SH-SY5Y (cell line): ENCODE measurements at regions not wholly inside any gene's neighbourhood (a gene's known extent, or its start where the extent isn't known, plus 50 kb on each side); places are given as distances from the start of the nearest gene placed in this dataset.

Experiments used
- GATA2 ChIP-seq: IDR thresholded peaks from 2 replicates; pipeline ENCODE4 v1.6.1; 2011; ENCODE audit warnings: mild to moderate bottlenecking, low read depth, low read length
- GATA3 ChIP-seq: IDR thresholded peaks from 2 replicates; pipeline ENCODE4 v1.6.1; 2011; ENCODE audit warnings: low read depth, mild to moderate bottlenecking, low read length, moderate library complexity

- TF ChIP-seq GATA2: no peak
- no peak for TF ChIP-seq GATA3
Measured at GRCh38 chr2:122020377-122020776, 264.9 kb downstream of the TSN start.

GRCh38 chr2:122021941-122022340 is 266.5 kb downstream of the TSN start:
- TF ChIP-seq GATA2: no peak
- no peak for TF ChIP-seq GATA3

GRCh38 chr2:122022531-122022930 is 267.1 kb downstream of the TSN start:
- no peak for TF ChIP-seq GATA3
- no peak for TF ChIP-seq GATA2

GRCh38 chr2:122023059-122023864 is 267.8 kb downstream of the TSN start:
- TF ChIP-seq GATA2 (no peak), GATA3 (no peak)

GRCh38 chr2:122027510-122028217 is 272.2 kb downstream of the TSN start:
- no peak for TF ChIP-seq GATA2
- TF ChIP-seq GATA3: no peak

GRCh38 chr2:122028371-122029100 is 273.1 kb downstream of the TSN start:
- TF ChIP-seq GATA3: no peak
- TF ChIP-seq GATA2: no peak

- no peak for TF ChIP-seq GATA3
- no peak for TF ChIP-seq GATA2
Measured at GRCh38 chr2:122029456-122029855, 274.0 kb downstream of the TSN start.

GRCh38 chr2:122029945-122030344 is 274.5 kb downstream of the TSN start:
- TF ChIP-seq GATA3 (no peak), GATA2 (no peak)

- TF ChIP-seq GATA2 (no peak), GATA3 (no peak)
Measured at GRCh38 chr2:122031544-122032263, 276.3 kb downstream of the TSN start.

- no peak for TF ChIP-seq GATA3
- TF ChIP-seq GATA2: no peak
Measured at GRCh38 chr2:122032264-122032645, 276.8 kb downstream of the TSN start.

GRCh38 chr2:122033778-122034177 is 278.3 kb downstream of the TSN start:
- TF ChIP-seq GATA2 (no peak), GATA3 (no peak)

GRCh38 chr2:122034344-122034743 is 278.9 kb downstream of the TSN start:
- TF ChIP-seq GATA3 (no peak), GATA2 (no peak)

- TF ChIP-seq GATA3: no peak
- TF ChIP-seq GATA2: no peak
Measured at GRCh38 chr2:122034777-122035176, 279.3 kb downstream of the TSN start.

GRCh38 chr2:122041455-122041854 is 286.0 kb downstream of the TSN start:
- no peak for TF ChIP-seq GATA2
- TF ChIP-seq GATA3: no peak
